HCT116 (cell line): ENCODE measurements at regions not wholly inside any gene's neighbourhood (a gene's known extent, or its start where the extent isn't known, plus 50 kb on each side); places are given as distances from the start of the nearest gene placed in this dataset.

Source experiments
- CEBPB ChIP-seq: IDR thresholded peaks from 2 replicates; pipeline ENCODE4 v1.6.1; 2012; ENCODE audit warnings: low read depth
- EGR1 ChIP-seq: IDR thresholded peaks from 2 replicates; pipeline ENCODE4 v1.6.1; 2012; ENCODE audit warnings: low read depth
- EZH2 ChIP-seq: fragments of 200-600 bp; sonication (generic); IDR thresholded peaks from 2 replicates; pipeline ENCODE4 v1.6.1; 2017; ENCODE audit warnings: antibody characterized with exemption, mixed run types
- FOSL1 ChIP-seq: IDR thresholded peaks from 2 replicates; pipeline ENCODE4 v1.6.1; 2012; ENCODE audit warnings: low read depth
- POLR2A ChIP-seq: IDR thresholded peaks from 2 replicates; pipeline ENCODE4 v1.7.0; 2011; ENCODE audit warnings: borderline replicate concordance; ENCODE audit not compliant: insufficient read depth, insufficient read length; ENCODE audit errors: extremely low read depth
- POLR2AphosphoS5 ChIP-seq: IDR thresholded peaks from 2 replicates; pipeline ENCODE4 v1.6.1; 2011; ENCODE audit warnings: mild to moderate bottlenecking, low read depth, low read length, moderate library complexity
- RAD21 ChIP-seq: IDR thresholded peaks from 2 replicates; pipeline ENCODE4 v1.6.1; 2012; ENCODE audit warnings: low read depth, mild to moderate bottlenecking
- SIN3A ChIP-seq: IDR thresholded peaks from 2 replicates; pipeline ENCODE4 v1.6.1; 2012; ENCODE audit warnings: low read depth
- SP1 ChIP-seq: IDR thresholded peaks from 2 replicates; pipeline ENCODE4 v1.6.1; 2012; ENCODE audit warnings: low read depth
- TCF7L2 ChIP-seq: IDR thresholded peaks from 2 replicates; pipeline ENCODE4 v1.7.0; 2011; ENCODE audit warnings: borderline replicate concordance, inconsistent platforms; ENCODE audit not compliant: insufficient read depth, insufficient read length; ENCODE audit errors: extremely low read depth
- ZNF274 ChIP-seq: fragments of 200-500 bp; sonication (Bioruptor generic); IDR thresholded peaks from 2 replicates; pipeline ENCODE4 v1.6.1; 2014; ENCODE audit warnings: mild to moderate bottlenecking, low read depth, low read length, inconsistent platforms
- TF ChIP-seq, protein P1 (sequence below), 3 experiments: fragments of 200-600 bp in 1 of 3; sonication (generic) in 1 of 3; IDR thresholded peaks in 2 of 3; conservative IDR thresholded peaks in 1 of 3; 2 replicates each; pipeline ENCODE4 v1.5.1; 2012 to 2017; ENCODE audit warnings: low read depth in 2 of 3, low read length in 2 of 3, antibody characterized with exemption in 1 of 3, borderline replicate concordance in 1 of 3, control low read depth in 1 of 3, mild to moderate bottlenecking in 1 of 3, mixed read lengths in 1 of 3, mixed run types in 1 of 3, moderate library complexity in 1 of 3; ENCODE audit not compliant: insufficient read depth in 1 of 3
- TF ChIP-seq, protein P2 (sequence below): IDR thresholded peaks from 2 replicates; pipeline ENCODE4 v1.6.1; 2011; ENCODE audit warnings: mild to moderate bottlenecking, low read length, moderate library complexity; ENCODE audit not compliant: insufficient replicate concordance; ENCODE audit errors: extremely low read depth
- TF ChIP-seq, protein P3 (sequence below): IDR thresholded peaks from 2 replicates; pipeline ENCODE4 v1.6.1; 2012

DNA sequence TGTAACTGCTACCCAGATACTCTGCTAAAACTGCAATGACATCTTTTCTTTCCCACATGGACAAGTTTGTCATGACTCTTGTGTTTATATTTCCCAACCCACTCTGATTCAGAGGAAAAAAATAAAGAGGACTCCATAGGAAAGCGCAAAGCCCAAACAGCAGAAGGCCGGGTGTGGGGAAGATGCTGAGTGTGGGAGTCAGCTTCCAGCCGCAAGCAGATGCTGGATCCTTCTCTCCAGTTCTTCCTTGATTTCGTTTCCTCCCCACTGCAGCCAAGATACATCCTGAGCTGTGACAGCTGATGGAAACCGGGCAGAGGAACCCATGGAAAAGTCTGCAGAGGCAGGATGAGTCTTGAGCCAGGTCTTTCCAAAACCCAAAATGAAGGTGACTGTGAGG lies 498.2 kb downstream of the PLPP3 start:
- no peak for TF ChIP-seq RAD21
- TF ChIP-seq, protein P1, sequence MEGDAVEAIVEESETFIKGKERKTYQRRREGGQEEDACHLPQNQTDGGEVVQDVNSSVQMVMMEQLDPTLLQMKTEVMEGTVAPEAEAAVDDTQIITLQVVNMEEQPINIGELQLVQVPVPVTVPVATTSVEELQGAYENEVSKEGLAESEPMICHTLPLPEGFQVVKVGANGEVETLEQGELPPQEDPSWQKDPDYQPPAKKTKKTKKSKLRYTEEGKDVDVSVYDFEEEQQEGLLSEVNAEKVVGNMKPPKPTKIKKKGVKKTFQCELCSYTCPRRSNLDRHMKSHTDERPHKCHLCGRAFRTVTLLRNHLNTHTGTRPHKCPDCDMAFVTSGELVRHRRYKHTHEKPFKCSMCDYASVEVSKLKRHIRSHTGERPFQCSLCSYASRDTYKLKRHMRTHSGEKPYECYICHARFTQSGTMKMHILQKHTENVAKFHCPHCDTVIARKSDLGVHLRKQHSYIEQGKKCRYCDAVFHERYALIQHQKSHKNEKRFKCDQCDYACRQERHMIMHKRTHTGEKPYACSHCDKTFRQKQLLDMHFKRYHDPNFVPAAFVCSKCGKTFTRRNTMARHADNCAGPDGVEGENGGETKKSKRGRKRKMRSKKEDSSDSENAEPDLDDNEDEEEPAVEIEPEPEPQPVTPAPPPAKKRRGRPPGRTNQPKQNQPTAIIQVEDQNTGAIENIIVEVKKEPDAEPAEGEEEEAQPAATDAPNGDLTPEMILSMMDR (IDR thresholded peaks at IDR 0.05 in 2 of 3, conservative IDR thresholded peaks at IDR 0.05 in 1 of 3; ENCODE audit: borderline replicate concordance in 1 of 3, insufficient read depth in 1 of 3, low read depth in 2 of 3, low read length in 2 of 3), result no peak
- TF ChIP-seq EZH2, result no peak
- TF ChIP-seq POLR2AphosphoS5, result no peak
- no peak for TF ChIP-seq SIN3A
- TF ChIP-seq POLR2A, result no peak
- no peak for TF ChIP-seq EGR1
- TF ChIP-seq, protein P2, sequence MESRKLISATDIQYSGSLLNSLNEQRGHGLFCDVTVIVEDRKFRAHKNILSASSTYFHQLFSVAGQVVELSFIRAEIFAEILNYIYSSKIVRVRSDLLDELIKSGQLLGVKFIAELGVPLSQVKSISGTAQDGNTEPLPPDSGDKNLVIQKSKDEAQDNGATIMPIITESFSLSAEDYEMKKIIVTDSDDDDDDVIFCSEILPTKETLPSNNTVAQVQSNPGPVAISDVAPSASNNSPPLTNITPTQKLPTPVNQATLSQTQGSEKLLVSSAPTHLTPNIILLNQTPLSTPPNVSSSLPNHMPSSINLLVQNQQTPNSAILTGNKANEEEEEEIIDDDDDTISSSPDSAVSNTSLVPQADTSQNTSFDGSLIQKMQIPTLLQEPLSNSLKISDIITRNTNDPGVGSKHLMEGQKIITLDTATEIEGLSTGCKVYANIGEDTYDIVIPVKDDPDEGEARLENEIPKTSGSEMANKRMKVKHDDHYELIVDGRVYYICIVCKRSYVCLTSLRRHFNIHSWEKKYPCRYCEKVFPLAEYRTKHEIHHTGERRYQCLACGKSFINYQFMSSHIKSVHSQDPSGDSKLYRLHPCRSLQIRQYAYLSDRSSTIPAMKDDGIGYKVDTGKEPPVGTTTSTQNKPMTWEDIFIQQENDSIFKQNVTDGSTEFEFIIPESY, result no peak
- TF ChIP-seq SP1, result no peak
- TF ChIP-seq FOSL1, result no peak
- TF ChIP-seq ZNF274, result no peak
- TF ChIP-seq, protein P3, sequence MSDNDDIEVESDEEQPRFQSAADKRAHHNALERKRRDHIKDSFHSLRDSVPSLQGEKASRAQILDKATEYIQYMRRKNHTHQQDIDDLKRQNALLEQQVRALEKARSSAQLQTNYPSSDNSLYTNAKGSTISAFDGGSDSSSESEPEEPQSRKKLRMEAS, result no peak
- no peak for TF ChIP-seq TCF7L2
- TF ChIP-seq CEBPB, result no peak
